Choroid plexus epithelial cell (primary cell): ENCODE measurements at regions not wholly inside any gene's neighbourhood (a gene's known extent, or its start where the extent isn't known, plus 50 kb on each side); places are given as distances from the start of the nearest gene placed in this dataset.
A peak's percentile ranks its signal among the peaks of the same experiment; 100 is the strongest.

Source experiments
- DNase-seq: peaks from one replicate; pipeline ENCODE4 v3.0.0-alpha.2; 2010; ENCODE audit warnings: low read depth
- H3K4me3 ChIP-seq: 2 replicates; pipeline ENCODE4 v1.5.1; 2011; ENCODE audit warnings: low read depth, mild to moderate bottlenecking, control low read depth, low read length, moderate library complexity
- TF ChIP-seq, protein P1 (sequence below): conservative IDR thresholded peaks from 2 replicates; pipeline ENCODE4 v1.5.1; 2011; ENCODE audit warnings: low read depth, mild to moderate bottlenecking, control low read depth, inconsistent platforms, low read length, moderate library complexity

DNA sequence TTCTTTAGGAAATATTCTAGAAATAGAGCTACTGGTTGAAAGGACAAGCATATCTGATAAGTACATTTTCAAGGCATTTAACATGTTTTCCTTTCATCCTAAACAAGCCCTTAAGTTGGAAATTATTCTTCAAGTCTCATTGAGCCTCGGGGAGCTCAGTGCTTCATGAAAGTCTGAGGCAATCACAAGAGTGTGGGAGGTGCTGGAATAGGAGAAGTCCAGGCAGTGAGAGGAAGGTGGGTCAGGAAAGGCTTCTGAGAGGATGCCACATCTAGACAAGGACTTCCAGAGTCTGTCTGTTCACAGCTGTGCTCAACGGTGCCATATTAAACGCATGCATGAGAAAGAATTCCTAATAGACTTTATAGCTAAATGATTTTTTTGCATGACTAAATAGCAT, 69.8 kb downstream of the CD83 start:
- TF ChIP-seq, protein P1, sequence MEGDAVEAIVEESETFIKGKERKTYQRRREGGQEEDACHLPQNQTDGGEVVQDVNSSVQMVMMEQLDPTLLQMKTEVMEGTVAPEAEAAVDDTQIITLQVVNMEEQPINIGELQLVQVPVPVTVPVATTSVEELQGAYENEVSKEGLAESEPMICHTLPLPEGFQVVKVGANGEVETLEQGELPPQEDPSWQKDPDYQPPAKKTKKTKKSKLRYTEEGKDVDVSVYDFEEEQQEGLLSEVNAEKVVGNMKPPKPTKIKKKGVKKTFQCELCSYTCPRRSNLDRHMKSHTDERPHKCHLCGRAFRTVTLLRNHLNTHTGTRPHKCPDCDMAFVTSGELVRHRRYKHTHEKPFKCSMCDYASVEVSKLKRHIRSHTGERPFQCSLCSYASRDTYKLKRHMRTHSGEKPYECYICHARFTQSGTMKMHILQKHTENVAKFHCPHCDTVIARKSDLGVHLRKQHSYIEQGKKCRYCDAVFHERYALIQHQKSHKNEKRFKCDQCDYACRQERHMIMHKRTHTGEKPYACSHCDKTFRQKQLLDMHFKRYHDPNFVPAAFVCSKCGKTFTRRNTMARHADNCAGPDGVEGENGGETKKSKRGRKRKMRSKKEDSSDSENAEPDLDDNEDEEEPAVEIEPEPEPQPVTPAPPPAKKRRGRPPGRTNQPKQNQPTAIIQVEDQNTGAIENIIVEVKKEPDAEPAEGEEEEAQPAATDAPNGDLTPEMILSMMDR, result no peak
- no peak for DNase-seq
- H3K4me3 ChIP-seq, result no peak overlapping the region

DNA sequence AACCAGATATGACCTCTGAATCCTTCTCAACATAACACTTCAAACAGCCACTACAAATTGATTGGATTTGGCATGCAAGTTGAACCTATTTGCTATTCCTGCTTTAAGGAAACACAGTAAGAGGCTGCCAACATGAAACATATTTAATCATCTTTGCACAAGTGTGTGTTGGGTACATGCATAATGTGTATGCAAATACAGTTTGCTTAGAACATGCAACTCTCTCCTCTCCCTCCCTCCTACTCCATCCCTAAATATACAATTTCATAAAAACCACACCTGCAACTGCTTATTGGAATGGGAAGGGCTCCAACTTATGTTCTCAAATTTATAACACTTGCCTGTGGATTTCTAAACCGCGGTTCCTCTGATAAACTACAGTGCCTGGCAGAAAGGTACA, 71.5 kb downstream of the CD83 start:
- DNase-seq, result no peak

DNA sequence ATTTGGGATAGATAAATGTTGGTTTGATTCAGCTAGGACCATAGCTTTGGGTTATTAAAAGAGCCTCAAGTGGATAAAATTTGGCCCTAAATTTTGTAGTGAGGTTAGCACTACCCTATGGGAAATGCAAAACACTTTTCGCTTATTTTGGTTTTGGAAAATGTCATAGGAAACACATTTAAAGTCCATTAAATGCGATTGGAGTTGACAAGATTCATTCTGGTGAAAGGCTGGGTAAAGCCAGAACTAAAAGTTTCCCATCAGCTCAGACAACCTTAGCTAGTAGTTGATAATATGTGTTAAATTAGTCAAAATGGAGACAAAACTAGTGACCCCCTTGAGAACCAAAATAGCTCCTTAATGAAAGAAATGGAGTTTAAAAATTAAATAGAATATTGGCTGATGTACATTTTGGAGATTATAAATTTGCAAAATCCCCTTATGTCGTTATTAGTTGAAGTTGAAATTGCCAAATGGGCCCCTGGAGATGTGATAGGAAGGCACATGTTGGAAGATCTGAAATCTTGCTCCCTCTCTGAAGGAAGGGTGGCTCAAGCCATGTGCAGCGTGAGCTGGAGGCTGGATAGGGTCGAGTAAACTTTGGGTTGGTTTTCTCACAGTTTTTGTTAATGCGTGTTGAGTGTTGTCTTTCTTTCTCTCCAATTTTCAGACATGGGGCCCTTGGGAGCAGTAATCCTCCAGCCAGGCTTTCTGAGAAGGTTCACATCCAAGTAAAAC, 72.8 kb downstream of the CD83 start:
- H3K4me3 ChIP-seq, result no peak overlapping the region
- no peak for DNase-seq
- TF ChIP-seq, protein P1, result no peak

More for the DNA sequence above, 71.5 kb downstream of the CD83 start:
- TF ChIP-seq, protein P1, result no peak
- no peak overlapping the region for H3K4me3 ChIP-seq

- no peak for DNase-seq
- TF ChIP-seq, protein P1, result no peak
- H3K4me3 ChIP-seq, result no peak overlapping the region
Measured at GRCh38 chr6:14190929-14191224, 73.3 kb downstream of the CD83 start.

DNA sequence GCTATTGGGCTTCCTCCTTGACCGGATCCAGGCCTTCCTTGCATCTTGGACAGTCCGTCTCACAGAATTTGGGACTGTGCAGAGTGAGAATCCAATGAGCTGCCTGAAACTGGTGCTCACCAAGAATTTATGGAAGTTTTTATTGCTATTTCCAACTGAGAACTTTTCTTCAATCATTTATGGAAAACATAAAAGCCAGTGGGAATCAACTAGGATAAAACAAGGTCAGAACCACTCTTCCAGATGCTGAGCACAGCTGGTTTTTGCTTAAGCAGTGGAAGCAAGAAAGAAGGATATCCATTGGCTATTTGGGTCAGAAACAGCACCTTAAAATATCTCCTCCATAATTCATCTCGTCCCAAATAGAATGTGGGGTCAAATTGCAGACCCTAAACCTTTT, 74.2 kb downstream of the CD83 start:
- TF ChIP-seq, protein P1, result no peak
- no peak overlapping the region for H3K4me3 ChIP-seq
- no peak for DNase-seq

DNA sequence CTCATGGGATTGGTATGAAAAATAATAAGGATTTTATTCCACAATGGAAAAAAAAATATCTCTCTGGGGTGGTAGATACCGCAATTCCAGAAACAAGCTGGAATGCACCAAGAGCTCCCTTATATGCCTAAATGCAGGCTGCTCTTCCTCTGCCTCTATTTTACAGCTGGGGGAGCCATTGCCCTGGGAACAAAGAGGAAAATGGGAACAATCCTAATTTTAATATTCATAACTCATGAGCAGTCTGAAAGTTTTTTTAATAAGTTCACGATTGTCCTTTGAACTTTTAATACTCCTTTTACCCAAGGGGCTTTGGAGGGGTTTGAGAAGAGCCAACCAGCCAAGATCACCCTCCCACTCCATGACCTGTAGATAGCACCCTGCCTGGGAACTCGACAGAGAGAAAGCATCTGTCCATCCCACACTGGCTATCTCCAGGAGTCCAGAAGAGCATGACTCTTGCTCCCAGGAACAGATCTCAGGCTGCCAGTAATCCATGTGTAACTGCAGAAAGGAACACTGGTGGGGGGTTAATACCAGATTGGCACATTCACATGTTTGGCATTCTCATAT, 74.7 kb downstream of the CD83 start:
- TF ChIP-seq, protein P1, result peak; percentile 10
- no peak for DNase-seq
- no peak overlapping the region for H3K4me3 ChIP-seq

DNA sequence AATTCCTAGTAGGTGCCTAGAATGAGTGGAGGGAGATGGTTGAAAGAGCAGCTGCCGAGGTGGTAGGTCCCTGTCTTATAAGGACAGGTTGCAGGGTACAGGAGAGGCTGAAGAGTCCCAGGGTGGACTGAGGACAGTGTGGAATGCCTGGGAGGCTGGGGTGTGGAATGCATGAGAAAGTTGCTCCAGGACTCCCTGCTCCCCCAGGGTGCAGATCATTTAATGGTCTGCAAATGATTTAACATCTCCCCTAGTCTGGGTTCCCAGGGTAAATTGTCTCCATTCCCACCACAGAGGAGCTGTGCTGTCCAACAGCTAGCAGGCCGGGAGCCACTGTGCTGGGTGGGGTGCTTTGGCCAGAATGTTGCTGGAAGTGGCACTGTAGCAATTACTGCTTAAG, 76.0 kb downstream of the CD83 start:
- DNase-seq, result no peak
- TF ChIP-seq, protein P1, result no peak
- H3K4me3 ChIP-seq, result no peak overlapping the region
